HG02884 (cell line): ENCODE measurements at regions not wholly inside any gene's neighbourhood (a gene's known extent, or its start where the extent isn't known, plus 50 kb on each side); places are given as distances from the start of the nearest gene placed in this dataset.
"Not testable (repeated sequence)": the region's sequence is repeated elsewhere in the genome, so short reads cannot be mapped to it uniquely, and the experiment has no call there.

ENCODE experiments used
- ATAC-seq: cut with Tn5 transposase; IDR thresholded peaks from one replicate; pipeline ENCODE4 v1.9.1; 2021; ENCODE audit warnings: mild to moderate bottlenecking, moderate library complexity; ENCODE audit not compliant: unreplicated experiment

- no peak for ATAC-seq
Measured at GRCh38 chr14:87640553-87640952, 352.4 kb downstream of the GALC start.

- ATAC-seq = no peak
Measured at GRCh38 chr14:87638196-87638595, 354.8 kb downstream of the GALC start.

GRCh38 chr14:87635442-87635841 is 357.5 kb downstream of the GALC start:
- no peak for ATAC-seq

- ATAC-seq = no peak
Measured at GRCh38 chr14:87632796-87633195, 360.2 kb downstream of the GALC start.

GRCh38 chr14:87630846-87631245 is 362.1 kb downstream of the GALC start:
- no peak for ATAC-seq

- ATAC-seq = no peak
Measured at GRCh38 chr14:87629788-87630187, 363.2 kb downstream of the GALC start.

- no peak for ATAC-seq
Measured at GRCh38 chr14:87628780-87629179, 364.2 kb downstream of the GALC start.

GRCh38 chr14:87628129-87628528 is 364.9 kb downstream of the GALC start:
- no peak for ATAC-seq

GRCh38 chr14:87626266-87626665 is 366.7 kb downstream of the GALC start:
- ATAC-seq = no peak

- no peak for ATAC-seq
Measured at GRCh38 chr14:87623616-87624015, 369.4 kb downstream of the GALC start.

GRCh38 chr14:87617079-87617478 is 375.9 kb downstream of the GALC start:
- no peak for ATAC-seq

GRCh38 chr14:87615822-87616679 is 376.9 kb downstream of the GALC start:
- ATAC-seq = peak; percentile 94

GRCh38 chr14:87615047-87615446 is 377.9 kb downstream of the GALC start:
- no peak for ATAC-seq

GRCh38 chr14:87613881-87614280 is 379.1 kb downstream of the GALC start:
- ATAC-seq = no peak

GRCh38 chr14:87607056-87607455 is 385.9 kb downstream of the GALC start:
- not testable (repeated sequence) for ATAC-seq

- ATAC-seq = no peak
Measured at GRCh38 chr14:87601036-87601435, 391.9 kb downstream of the GALC start.

- no peak for ATAC-seq
Measured at GRCh38 chr14:87600240-87600639, 392.7 kb downstream of the GALC start.

- no peak for ATAC-seq
Measured at GRCh38 chr14:87581298-87581697, 411.7 kb downstream of the GALC start.

- ATAC-seq = no peak
Measured at GRCh38 chr14:87579036-87579435, 413.9 kb downstream of the GALC start.

GRCh38 chr14:87575378-87575777 is 417.6 kb downstream of the GALC start:
- no peak for ATAC-seq

- no peak for ATAC-seq
Measured at GRCh38 chr14:87573591-87573990, 419.4 kb downstream of the GALC start.

- no peak for ATAC-seq
Measured at GRCh38 chr14:87567618-87568295, 425.2 kb downstream of the GALC start.
